Trophoblast cell (in vitro differentiated cells and primary cell): ENCODE measurements at regions not wholly inside any gene's neighbourhood (a gene's known extent, or its start where the extent isn't known, plus 50 kb on each side); places are given as distances from the start of the nearest gene placed in this dataset.

Experiments used
- DNase-seq, 2 donors: peaks; one replicate each; pipeline ENCODE4 v3.0.0-alpha.2; 2016
- H2AFZ ChIP-seq: 2 replicates; pipeline ENCODE4 v1.6.1; 2013; ENCODE audit warnings: low read length, moderate library complexity, mild to moderate bottlenecking; ENCODE audit not compliant: insufficient read depth, poor library complexity
- H2AK5ac ChIP-seq: 2 replicates; pipeline ENCODE4 v1.6.1; 2013; ENCODE audit warnings: mild to moderate bottlenecking, low read length
- H2BK120ac ChIP-seq: 2 replicates; pipeline ENCODE4 v1.6.1; 2013; ENCODE audit warnings: low read length, mild to moderate bottlenecking, moderate library complexity; ENCODE audit not compliant: insufficient read depth, poor library complexity
- H2BK12ac ChIP-seq: 2 replicates; pipeline ENCODE4 v1.6.1; 2013; ENCODE audit warnings: mild to moderate bottlenecking, low read length, moderate library complexity
- H2BK5ac ChIP-seq: 2 replicates; pipeline ENCODE4 v1.6.1; 2013; ENCODE audit warnings: low read length, low read depth, moderate library complexity, mild to moderate bottlenecking; ENCODE audit not compliant: poor library complexity
- H3K14ac ChIP-seq: 2 replicates; pipeline ENCODE4 v1.6.1; 2013; ENCODE audit warnings: mild to moderate bottlenecking, low read length
- H3K18ac ChIP-seq: 2 replicates; pipeline ENCODE4 v1.6.1; 2013; ENCODE audit warnings: mild to moderate bottlenecking, low read length
- H3K23ac ChIP-seq: 2 replicates; pipeline ENCODE4 v1.6.1; 2013; ENCODE audit warnings: low read length
- H3K27ac ChIP-seq: 2 replicates; pipeline ENCODE4 v1.5.1; 2013; ENCODE audit warnings: low read depth, mild to moderate bottlenecking, inconsistent platforms, low read length, moderate library complexity
- H3K27me3 ChIP-seq: 2 replicates; pipeline ENCODE4 v1.6.1; 2013; ENCODE audit warnings: inconsistent platforms, mild to moderate bottlenecking, low read length, moderate library complexity; ENCODE audit not compliant: insufficient read depth
- H3K36me3 ChIP-seq, 2 experiments: 1 replicate in 1 of 2; 2 replicates in 1 of 2; pipeline ENCODE4 v1.6.1; 2013; ENCODE audit warnings: low read length in 2 of 2, mild to moderate bottlenecking in 2 of 2, moderate library complexity in 1 of 2; ENCODE audit not compliant: insufficient read depth in 2 of 2, control insufficient read depth in 1 of 2
- H3K4ac ChIP-seq: 2 replicates; pipeline ENCODE4 v1.6.1; 2013; ENCODE audit warnings: low read depth, mild to moderate bottlenecking, low read length, moderate library complexity
- H3K4me1 ChIP-seq, 2 experiments: 1 replicate in 1 of 2; 2 replicates in 1 of 2; pipeline ENCODE4 v1.6.1; 2013; ENCODE audit warnings: low read length in 2 of 2, mild to moderate bottlenecking in 2 of 2, moderate library complexity in 1 of 2; ENCODE audit not compliant: insufficient read depth in 2 of 2, control insufficient read depth in 1 of 2
- H3K4me2 ChIP-seq: 2 replicates; pipeline ENCODE4 v1.6.1; 2013; ENCODE audit warnings: inconsistent platforms, mild to moderate bottlenecking, low read length, moderate library complexity
- H3K4me3 ChIP-seq: 2 replicates; pipeline ENCODE4 v1.5.1; 2013; ENCODE audit warnings: mild to moderate bottlenecking, low read depth, low read length, inconsistent platforms
- H3K79me1 ChIP-seq: one replicate; pipeline ENCODE4 v1.6.1; 2013; ENCODE audit warnings: low read length
- H3K79me2 ChIP-seq: 2 replicates; pipeline ENCODE4 v1.6.1; 2013; ENCODE audit warnings: low read length, mild to moderate bottlenecking; ENCODE audit not compliant: control insufficient read depth, insufficient read depth, poor library complexity
- H3K9ac ChIP-seq: 2 replicates; pipeline ENCODE4 v1.6.1; 2013; ENCODE audit warnings: mild to moderate bottlenecking, low read length
- H3K9me3 ChIP-seq: 2 replicates; pipeline ENCODE4 v1.6.1; 2013; ENCODE audit warnings: low read depth, mild to moderate bottlenecking, control low read depth, inconsistent platforms, low read length; ENCODE audit not compliant: insufficient read depth
- H4K12ac ChIP-seq: 2 replicates; pipeline ENCODE4 v1.6.1; 2013; ENCODE audit warnings: low read depth, mild to moderate bottlenecking, low read length, moderate library complexity
- H4K8ac ChIP-seq: 2 replicates; pipeline ENCODE4 v1.6.1; 2013; ENCODE audit warnings: low read depth, mild to moderate bottlenecking, low read length, moderate library complexity
- H4K91ac ChIP-seq: one replicate; pipeline ENCODE4 v1.6.1; 2013; ENCODE audit warnings: low read depth, mild to moderate bottlenecking, low read length, moderate library complexity
- WGBS: extraction: QIAGEN DNeasy Blood & Tissue Kit; methylation state at CpG from one replicate; pipeline ENCODE4 v1.1.7; 2013; ENCODE audit warnings: missing lambda C conversion rate; ENCODE audit not compliant: insufficient read length, insufficient coverage; ENCODE audit errors: extremely low coverage; 5-methylcytosine and 5-hydroxymethylcytosine counted together

- H4K8ac ChIP-seq = no peak overlapping the region
- H3K14ac ChIP-seq = no peak overlapping the region
- H3K23ac ChIP-seq = no peak overlapping the region
- no peaks in the 10 kb centered on the region for H3K79me1 ChIP-seq
- no peak overlapping the region for H2BK120ac ChIP-seq
- WGBS = no CpG with 5 or more reads among the region's 2 CpGs
- H4K91ac ChIP-seq = no peak overlapping the region
- H2BK12ac ChIP-seq = no peak overlapping the region
- no peak overlapping the region for H3K4me2 ChIP-seq
- no peak overlapping the region for H3K4ac ChIP-seq
- H3K9me3 ChIP-seq = no peaks in the 10 kb centered on the region
- no peak for DNase-seq
- no peaks in the 10 kb centered on the region for H3K79me2 ChIP-seq
- H2BK5ac ChIP-seq = no peak overlapping the region
- no peaks in the 10 kb centered on the region for H3K36me3 ChIP-seq
- no peaks in the 10 kb centered on the region for H3K4me1 ChIP-seq
- H3K27ac ChIP-seq = no peak overlapping the region
- H3K9ac ChIP-seq = no peak overlapping the region
- no peak overlapping the region for H4K12ac ChIP-seq
- no peaks in the 10 kb centered on the region for H3K27me3 ChIP-seq
- no peak overlapping the region for H3K18ac ChIP-seq
- no peak overlapping the region for H2AFZ ChIP-seq
- no peak overlapping the region for H2AK5ac ChIP-seq
- H3K4me3 ChIP-seq = no peak overlapping the region
Observed at GRCh38 chr6:81384921-81385320, 367.6 kb downstream of the TENT5A start.

DNA sequence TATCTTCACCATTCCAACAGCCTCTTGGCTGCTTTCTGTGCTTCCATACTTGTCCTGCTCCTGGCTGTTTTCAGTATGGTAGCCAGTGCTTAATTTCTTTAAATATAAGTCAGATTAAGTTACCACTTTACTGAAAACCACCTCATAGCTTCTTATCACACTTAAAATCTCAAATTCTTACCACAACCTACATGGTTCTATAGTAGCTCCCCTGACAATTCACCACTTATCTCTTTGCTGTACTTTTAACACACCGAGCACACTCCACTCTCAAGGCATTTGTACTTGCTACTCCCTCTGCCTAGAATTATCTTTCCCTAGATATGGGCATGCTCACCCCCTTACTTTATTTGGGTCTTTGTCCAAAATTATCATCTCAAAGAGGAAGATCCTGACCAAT lies 369.0 kb downstream of the TENT5A start:
- no peaks in the 10 kb centered on the region for H3K27me3 ChIP-seq
- no peak overlapping the region for H3K23ac ChIP-seq
- DNase-seq = no peak
- no peak overlapping the region for H3K18ac ChIP-seq
- H3K79me1 ChIP-seq = no peaks in the 10 kb centered on the region
- no peak overlapping the region for H3K4me3 ChIP-seq
- H2AFZ ChIP-seq = no peak overlapping the region
- no peak overlapping the region for H2BK120ac ChIP-seq
- no peak overlapping the region for H4K91ac ChIP-seq
- no peak overlapping the region for H3K27ac ChIP-seq
- H2BK5ac ChIP-seq = no peak overlapping the region
- H2AK5ac ChIP-seq = no peak overlapping the region
- H3K4me2 ChIP-seq = no peak overlapping the region
- no peak overlapping the region for H4K12ac ChIP-seq
- H3K14ac ChIP-seq = no peak overlapping the region
- no peak overlapping the region for H3K4ac ChIP-seq
- H3K4me1 ChIP-seq = no peaks in the 10 kb centered on the region
- no peaks in the 10 kb centered on the region for H3K79me2 ChIP-seq
- no peak overlapping the region for H2BK12ac ChIP-seq
- H3K9ac ChIP-seq = no peak overlapping the region
- H4K8ac ChIP-seq = no peak overlapping the region
- no CpG with 5 or more reads among the region's 1 CpG for WGBS
- no peaks in the 10 kb centered on the region for H3K36me3 ChIP-seq
- no peaks in the 10 kb centered on the region for H3K9me3 ChIP-seq

DNA sequence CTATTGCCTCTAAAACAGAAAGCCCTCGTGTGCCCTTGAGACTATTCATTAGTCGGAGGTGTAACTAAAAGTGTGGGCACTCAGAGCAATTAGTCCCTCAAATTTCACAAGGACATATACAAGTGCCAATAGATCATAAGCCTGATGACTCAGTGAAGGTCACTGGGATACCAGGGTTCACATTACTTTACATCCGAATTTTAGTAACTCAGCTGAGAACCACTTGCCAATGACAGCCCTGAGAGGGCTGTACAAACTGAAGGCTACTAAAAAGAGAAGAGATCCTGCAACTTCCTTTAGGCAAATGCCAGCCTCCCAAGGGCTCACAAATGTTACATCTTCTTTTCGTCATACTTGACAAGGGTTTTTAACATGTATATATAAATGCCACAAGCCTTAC lies 369.6 kb downstream of the TENT5A start:
- Histone ChIP-seq H3K9ac (no peak overlapping the region), H3K36me3 (no peaks in the 10 kb centered on the region), H2AK5ac (no peak overlapping the region), H3K79me2 (no peaks in the 10 kb centered on the region), H3K27ac (no peak overlapping the region), H4K12ac (no peak overlapping the region), H3K4me3 (no peak overlapping the region), H2BK120ac (no peak overlapping the region), H3K4ac (no peak overlapping the region), H3K18ac (no peak overlapping the region), H3K23ac (no peak overlapping the region), H3K27me3 (no peaks in the 10 kb centered on the region), H3K4me2 (no peak overlapping the region), H3K4me1 (no peaks in the 10 kb centered on the region), H4K91ac (no peak overlapping the region), H2BK12ac (no peak overlapping the region), H4K8ac (no peak overlapping the region), H2AFZ (no peak overlapping the region), H2BK5ac (no peak overlapping the region), H3K9me3 (no peaks in the 10 kb centered on the region), H3K79me1 (no peaks in the 10 kb centered on the region), H3K14ac (no peak overlapping the region)
- no CpG with 5 or more reads among the region's 4 CpGs for WGBS
- no peak for DNase-seq

DNA sequence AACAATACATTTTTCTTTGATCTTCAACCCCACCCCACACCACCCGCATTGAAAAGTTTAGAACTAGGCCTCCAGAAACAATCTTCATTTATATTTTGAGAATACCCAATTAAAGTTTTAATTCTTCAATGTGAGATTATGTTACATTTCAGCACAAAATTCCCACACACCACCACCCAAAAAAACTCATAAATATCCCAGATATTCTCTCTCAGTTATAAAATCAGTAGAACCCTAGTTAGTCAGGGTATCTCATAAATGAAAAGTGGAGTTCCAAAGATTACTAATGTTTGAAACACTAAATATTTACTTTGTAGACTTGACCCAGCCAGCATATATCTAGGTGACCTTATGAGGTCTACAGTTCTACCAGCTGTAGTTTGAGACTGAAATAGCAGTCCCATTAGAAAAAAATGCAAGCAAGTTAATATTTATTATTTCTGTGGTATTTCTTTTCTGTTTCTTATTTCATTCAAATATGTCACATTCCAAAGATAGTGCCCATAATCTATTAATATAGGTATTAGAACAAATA lies 371.0 kb downstream of the TENT5A start:
- Histone ChIP-seq H3K4me1 (no peaks in the 10 kb centered on the region), H3K79me2 (no peaks in the 10 kb centered on the region), H4K8ac (no peak overlapping the region), H3K18ac (no peak overlapping the region), H3K36me3 (no peaks in the 10 kb centered on the region), H2BK120ac (no peak overlapping the region), H3K14ac (no peak overlapping the region), H4K12ac (no peak overlapping the region), H2BK12ac (no peak overlapping the region), H3K4me2 (no peak overlapping the region), H3K23ac (no peak overlapping the region), H3K9me3 (no peaks in the 10 kb centered on the region), H3K27ac (no peak overlapping the region), H2BK5ac (no peak overlapping the region), H3K9ac (no peak overlapping the region), H3K79me1 (no peaks in the 10 kb centered on the region), H3K4me3 (no peak overlapping the region), H2AK5ac (no peak overlapping the region), H2AFZ (no peak overlapping the region), H3K4ac (no peak overlapping the region), H3K27me3 (no peaks in the 10 kb centered on the region), H4K91ac (no peak overlapping the region)
- DNase-seq = no peak
- no CpG with 5 or more reads among the region's 1 CpG for WGBS
